RKO (cell line): ENCODE measurements at regions not wholly inside any gene's neighbourhood (a gene's known extent, or its start where the extent isn't known, plus 50 kb on each side); places are given as distances from the start of the nearest gene placed in this dataset.
"Not testable (repeated sequence)": the region's sequence is repeated elsewhere in the genome, so short reads cannot be mapped to it uniquely, and the experiment has no call there.

Source experiments
- DNase-seq: peaks from one replicate; pipeline ENCODE4 v3.0.0-alpha.2; 2016; ENCODE audit warnings: low spot score

DNA sequence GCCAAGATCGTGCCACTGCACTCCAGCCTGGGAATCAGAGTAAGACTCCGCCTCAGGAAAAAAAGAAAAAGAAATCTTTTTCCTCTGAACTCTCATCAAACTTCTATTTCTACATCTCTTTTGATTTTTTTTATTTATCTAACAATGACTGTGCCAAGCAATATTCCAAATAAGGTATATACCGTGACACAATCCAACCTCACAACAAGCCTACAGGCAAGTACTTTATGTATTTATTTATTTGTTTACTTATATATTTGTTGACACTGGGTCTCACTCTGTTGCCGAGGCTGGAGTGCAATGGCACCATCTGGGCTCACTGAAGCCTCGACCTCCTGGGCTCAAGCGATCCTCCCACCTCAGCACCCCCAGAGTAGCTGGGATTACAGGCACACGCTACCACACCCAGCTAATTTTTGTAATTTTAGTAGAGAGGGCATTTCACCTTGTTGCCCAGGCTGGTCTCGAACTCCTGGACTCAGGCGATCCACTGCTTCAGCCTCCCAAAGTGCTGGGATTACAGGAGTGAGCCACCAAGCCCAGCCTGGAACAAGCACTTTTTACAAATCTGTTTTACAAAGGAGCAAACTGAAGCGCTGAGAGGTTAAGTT is 94.9 kb upstream of the CHD2 start:
- DNase-seq = no peak

GRCh38 chr15:92806171-92806570 is 94.0 kb upstream of the CHD2 start:
- not testable (repeated sequence) for DNase-seq

GRCh38 chr15:92806763-92807162 is 93.4 kb upstream of the CHD2 start:
- DNase-seq = no peak

- DNase-seq = peak; percentile 51
These were observed 92.1 kb upstream of the CHD2 start for GRCh38 chr15:92807971-92808571.

DNA sequence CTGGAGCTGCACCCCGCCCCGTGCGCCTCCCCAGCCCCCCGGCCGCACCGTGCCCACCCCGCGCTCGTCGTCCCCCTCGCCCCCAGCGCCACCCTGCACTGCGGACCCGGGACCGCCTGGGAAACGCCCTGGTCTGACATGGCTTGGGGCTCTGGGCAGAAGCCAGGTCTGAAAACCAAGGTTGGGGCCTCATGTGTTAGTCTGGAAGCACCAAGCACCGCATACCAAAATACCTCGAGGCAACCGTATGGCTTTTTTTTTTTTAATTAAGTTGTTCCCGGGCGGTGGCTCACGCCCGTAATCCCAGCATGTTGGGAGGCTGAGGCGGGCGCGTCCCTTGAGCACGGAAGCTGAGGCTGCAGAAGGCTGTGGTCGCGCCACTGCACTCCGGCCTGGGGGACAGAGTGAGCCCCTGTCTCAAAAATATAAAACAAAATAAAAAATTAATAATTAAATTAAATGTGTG is 91.5 kb upstream of the CHD2 start:
- peak; percentile 60 for DNase-seq

DNA sequence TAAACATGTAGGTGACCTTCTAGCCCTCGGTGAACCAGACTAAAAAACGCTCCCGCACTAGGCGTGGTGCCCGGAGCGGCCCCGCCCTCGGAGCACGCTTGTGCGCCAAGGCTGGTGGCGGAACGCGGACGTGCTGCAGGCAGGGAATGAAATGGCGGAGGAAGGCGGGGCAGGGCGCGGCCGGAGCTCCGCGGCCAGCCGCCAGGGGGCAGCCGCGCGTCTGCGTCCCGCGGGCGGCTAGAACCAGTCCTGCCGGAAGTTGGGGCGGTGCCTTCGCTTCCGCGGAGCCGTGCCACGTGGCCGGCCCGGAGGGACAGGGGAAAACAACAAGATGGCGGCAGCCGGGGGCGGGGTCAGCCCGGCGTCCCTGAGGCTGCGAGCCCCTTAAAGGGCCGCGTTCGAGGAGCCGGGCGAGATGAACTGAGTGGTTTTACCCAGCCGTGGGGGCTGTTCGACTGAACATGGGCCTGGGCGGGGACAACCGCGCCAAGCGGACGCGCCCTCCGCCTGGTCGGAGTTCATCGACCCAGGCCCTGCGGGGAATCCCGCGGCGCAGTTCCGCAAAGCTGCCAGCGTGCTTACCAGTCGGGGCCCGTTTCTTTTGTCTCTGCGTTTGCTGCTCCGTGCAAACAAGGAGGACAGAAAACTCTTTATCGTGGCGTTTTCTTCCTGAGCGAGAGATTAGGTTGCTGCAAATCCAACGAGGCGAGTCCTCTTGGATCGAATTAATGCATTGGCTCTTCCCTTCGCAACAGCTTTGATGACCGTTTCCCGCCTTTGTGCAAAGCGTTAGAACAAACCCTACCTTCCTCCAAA is 90.9 kb upstream of the CHD2 start:
- peak; percentile 95 for DNase-seq

DNA sequence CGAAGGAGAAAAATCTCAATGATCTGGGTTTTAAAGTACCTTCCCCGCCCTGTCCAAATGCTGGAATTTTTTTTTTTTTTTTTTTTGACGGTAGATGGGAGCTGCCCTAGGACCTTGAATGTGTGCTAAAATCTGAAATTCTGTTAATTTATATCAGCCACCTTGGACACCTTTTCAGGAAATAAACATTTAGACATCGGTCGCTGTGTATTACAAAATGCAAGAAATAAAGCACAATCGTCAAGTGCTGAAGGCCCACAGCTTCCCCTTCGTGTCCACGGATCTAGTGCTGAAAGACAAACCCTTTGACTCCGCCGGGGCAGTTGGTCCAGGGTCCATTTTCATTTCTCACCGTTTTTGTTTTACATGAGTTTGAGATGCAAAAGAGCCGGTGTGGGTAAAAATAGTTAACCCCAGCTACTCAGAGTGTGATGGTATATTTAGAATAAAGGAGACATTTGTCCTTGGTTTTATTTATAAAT is 90.2 kb upstream of the CHD2 start:
- peak; percentile 47 for DNase-seq

DNA sequence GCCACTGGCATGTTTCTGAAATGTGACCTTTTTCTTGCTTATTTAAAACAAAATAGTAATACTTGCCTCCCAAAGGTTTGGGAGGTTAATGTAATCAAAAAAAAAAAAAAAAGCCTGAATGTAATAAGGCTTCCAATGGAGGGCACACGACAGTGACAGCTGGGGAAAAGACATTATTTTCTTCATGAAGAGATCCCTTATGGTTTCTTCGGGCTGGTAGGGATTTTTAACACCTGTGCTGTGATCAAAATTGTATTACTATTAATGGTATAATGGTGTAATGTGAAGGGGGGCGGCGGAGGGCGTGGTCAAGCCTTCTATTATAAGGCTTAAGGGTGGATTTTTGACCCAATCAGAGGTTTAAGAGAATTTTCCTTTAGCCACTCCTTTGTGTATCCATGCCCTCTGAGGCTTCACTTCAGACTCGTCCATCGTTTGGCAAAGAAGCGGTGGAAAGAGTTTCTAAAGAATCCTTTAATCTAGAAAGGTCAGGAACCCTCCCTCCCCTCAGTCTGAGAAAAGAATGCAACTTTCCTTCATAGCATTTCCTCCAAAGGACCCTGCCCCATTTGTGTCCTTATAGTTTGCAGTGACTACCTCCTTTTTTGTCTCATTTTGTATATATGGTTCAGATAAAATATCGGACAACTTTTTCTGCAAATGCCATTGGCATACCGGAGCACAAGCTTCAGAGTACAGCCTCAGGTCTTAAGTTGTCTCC is 89.5 kb upstream of the CHD2 start:
- DNase-seq = peak; percentile 77

- DNase-seq = no peak
These were observed 88.8 kb upstream of the CHD2 start for GRCh38 chr15:92811148-92811913.

GRCh38 chr15:92812271-92812670 is 87.9 kb upstream of the CHD2 start:
- no peak for DNase-seq

GRCh38 chr15:92813485-92813884 is 86.6 kb upstream of the CHD2 start:
- DNase-seq = no peak

DNA sequence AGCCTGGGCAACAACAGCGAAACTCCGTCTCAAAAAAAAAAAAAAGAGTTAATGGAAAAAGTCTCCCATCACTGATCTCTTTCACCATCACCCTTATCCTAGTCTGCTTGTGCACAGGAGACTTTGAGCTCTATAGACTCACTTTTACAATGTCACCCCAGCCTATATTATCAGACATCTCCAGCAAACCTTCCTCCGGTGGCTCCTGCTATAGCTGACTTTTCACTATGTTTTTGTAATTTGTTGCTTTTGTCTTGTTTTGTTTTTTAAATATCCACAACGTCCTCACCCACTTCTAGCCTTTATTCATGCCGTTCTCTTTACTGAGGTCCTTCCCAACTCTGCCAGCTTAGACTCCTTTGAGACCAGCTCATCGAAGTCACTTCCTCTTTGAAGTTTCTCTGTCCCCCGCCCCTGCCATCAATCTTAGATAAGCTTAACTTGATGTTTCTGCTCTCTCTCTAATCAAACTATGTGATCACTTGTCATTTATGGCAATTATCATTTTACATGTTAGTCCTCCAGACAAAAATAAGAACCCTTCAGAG is 82.7 kb upstream of the CHD2 start:
- DNase-seq = no peak

GRCh38 chr15:92818651-92819277 is 81.4 kb upstream of the CHD2 start:
- DNase-seq = no peak

GRCh38 chr15:92819278-92820235 is 80.6 kb upstream of the CHD2 start:
- DNase-seq = peak; percentile 32

DNA sequence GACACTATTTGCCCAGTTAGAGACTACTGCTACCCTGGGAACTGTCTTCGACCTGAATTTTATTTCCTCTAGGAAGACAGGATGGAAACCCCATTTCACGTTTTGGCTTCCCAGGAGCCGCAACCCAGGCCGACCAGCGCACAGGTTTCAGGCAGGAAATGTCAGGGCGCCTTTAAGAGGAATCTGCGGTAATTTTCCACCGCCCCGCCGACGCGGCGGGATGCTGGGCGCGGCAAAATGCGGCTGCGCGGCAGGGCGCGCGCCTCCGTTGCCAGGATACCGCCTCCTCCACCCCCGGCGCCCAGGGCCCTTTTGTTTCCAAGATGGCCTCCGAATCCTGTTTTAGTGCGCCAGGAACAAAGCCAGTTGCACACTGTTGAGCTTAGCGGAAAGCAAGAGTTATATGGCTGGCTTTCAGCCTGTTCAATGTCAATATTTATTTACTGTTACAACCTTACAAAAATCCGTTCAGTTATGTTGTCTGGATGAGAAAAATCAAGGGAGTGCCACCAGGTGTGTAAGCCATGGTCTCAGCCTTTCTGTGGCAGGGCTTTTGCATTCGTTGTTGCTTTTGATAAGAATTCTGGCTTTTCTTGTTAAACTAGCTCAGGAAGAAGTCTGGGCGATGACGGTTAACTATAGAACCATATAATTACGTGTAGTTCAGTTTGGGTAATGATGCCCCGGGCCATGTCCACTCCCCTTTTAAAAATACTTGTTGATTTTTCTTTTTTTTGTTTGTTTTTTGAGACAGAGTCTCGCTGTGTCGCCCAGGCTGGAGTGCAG is 79.7 kb upstream of the CHD2 start:
- peak; percentile 92 for DNase-seq

GRCh38 chr15:92821491-92822116 is 78.5 kb upstream of the CHD2 start:
- peak; percentile 53 for DNase-seq

DNA sequence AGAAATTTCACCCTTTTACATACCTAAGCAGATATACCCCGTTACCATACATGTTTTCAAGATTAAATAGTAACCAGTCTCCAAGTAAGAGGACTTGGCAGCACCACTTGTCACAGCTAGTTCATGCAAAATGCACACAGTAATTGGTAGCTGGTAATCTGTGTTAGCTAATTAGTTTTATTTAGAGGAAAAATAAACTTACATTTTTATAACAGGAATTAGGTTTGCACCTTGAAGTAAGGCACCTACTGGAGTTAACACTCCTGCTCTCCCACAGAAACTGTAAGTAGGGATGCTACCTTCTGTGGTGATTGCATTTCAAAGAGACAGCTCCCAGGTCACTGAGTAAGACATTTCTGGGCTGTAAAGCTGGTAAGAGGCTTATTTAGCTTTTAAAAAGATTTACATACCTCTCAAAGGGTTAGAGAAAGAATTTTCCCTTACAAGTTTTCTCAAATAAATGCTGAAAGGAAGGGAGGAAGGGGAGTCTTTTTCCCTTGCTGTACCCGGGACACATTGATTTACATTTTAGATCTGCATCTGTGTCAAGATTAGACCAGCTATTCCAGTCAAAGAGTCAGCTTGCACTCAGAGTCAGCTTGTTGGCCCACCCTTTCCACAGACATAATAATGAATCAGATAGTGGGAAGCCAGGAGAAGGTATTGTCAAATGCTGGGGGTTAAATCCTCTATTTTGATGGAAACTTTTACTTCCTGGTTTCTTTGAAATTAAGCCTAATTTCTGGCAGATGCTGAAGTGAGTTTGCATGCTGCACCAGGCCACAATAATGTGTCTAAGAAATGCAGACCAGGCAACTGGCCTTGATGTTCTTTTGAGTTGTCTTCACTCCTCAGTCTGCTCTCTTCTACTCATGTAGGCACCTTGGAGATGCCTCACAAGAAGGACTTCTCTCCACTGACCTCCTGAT is 77.6 kb upstream of the CHD2 start:
- no peak for DNase-seq
